Mesenchymal stem cell (in vitro differentiated cells and primary cell): ENCODE measurements at regions not wholly inside any gene's neighbourhood (a gene's known extent, or its start where the extent isn't known, plus 50 kb on each side); places are given as distances from the start of the nearest gene placed in this dataset.

Experiments
- DNase-seq: peaks from one replicate; pipeline ENCODE4 v3.0.0-alpha.2; 2013
- H2AFZ ChIP-seq: one replicate; pipeline ENCODE4 v1.6.1; 2013; ENCODE audit warnings: low read depth, mild to moderate bottlenecking, control low read depth, inconsistent platforms, low read length, moderate library complexity
- H2AK5ac ChIP-seq: 2 replicates; pipeline ENCODE4 v1.6.1; 2013; ENCODE audit warnings: low read length, moderate library complexity, mild to moderate bottlenecking, inconsistent platforms; ENCODE audit not compliant: severe bottlenecking
- H2BK120ac ChIP-seq: one replicate; pipeline ENCODE4 v1.6.1; 2013; ENCODE audit warnings: low read depth, mild to moderate bottlenecking, inconsistent platforms, low read length, moderate library complexity
- H2BK12ac ChIP-seq, 2 experiments: one replicate each; pipeline ENCODE4 v1.6.1; 2013; ENCODE audit warnings: inconsistent platforms in 2 of 2, low read length in 2 of 2, mild to moderate bottlenecking in 2 of 2, moderate library complexity in 2 of 2, control low read depth in 1 of 2
- H2BK15ac ChIP-seq: one replicate; pipeline ENCODE4 v1.6.1; 2013; ENCODE audit warnings: mild to moderate bottlenecking, low read depth, inconsistent platforms; ENCODE audit not compliant: poor library complexity, severe bottlenecking
- H2BK5ac ChIP-seq: 2 replicates; pipeline ENCODE4 v1.6.1; 2013; ENCODE audit warnings: low read depth, mild to moderate bottlenecking, low read length, control low read depth, inconsistent platforms; ENCODE audit not compliant: poor library complexity, severe bottlenecking
- H3K14ac ChIP-seq, 2 experiments: one replicate each; pipeline ENCODE4 v1.6.1; 2013; ENCODE audit warnings: inconsistent platforms in 2 of 2, low read length in 2 of 2, control low read depth in 1 of 2, mild to moderate bottlenecking in 1 of 2, moderate library complexity in 1 of 2
- H3K18ac ChIP-seq, 2 experiments: one replicate each; pipeline ENCODE4 v1.6.1; 2013; ENCODE audit warnings: inconsistent platforms in 2 of 2, low read length in 2 of 2, control low read depth in 1 of 2, low read depth in 1 of 2, mild to moderate bottlenecking in 1 of 2
- H3K23ac ChIP-seq, 2 experiments: one replicate each; pipeline ENCODE4 v1.6.1; 2013; ENCODE audit warnings: inconsistent platforms in 2 of 2, low read length in 2 of 2, mild to moderate bottlenecking in 2 of 2, moderate library complexity in 2 of 2, control low read depth in 1 of 2
- H3K27ac ChIP-seq: 2 replicates; pipeline ENCODE4 v1.5.1; 2013; ENCODE audit warnings: mild to moderate bottlenecking, moderate library complexity, low read length, control low read depth, inconsistent platforms; ENCODE audit not compliant: poor library complexity, severe bottlenecking
- H3K27me3 ChIP-seq, 2 experiments: 2 replicates each; pipeline versions ENCODE4 v1.6.1 to v1.7.0; 2013; ENCODE audit warnings: low read length in 2 of 2, mild to moderate bottlenecking in 2 of 2, moderate library complexity in 2 of 2, control low read depth in 1 of 2, inconsistent platforms in 1 of 2; ENCODE audit not compliant: control insufficient read depth in 1 of 2, insufficient read depth in 1 of 2
- H3K36me3 ChIP-seq, 2 experiments: 2 replicates each; pipeline versions ENCODE4 v1.6.1 to v1.7.0; 2013; ENCODE audit warnings: low read length in 2 of 2, control low read depth in 1 of 2, inconsistent platforms in 1 of 2, low read depth in 1 of 2, mild to moderate bottlenecking in 1 of 2; ENCODE audit not compliant: insufficient read depth in 2 of 2, control insufficient read depth in 1 of 2
- H3K4ac ChIP-seq, 2 experiments: one replicate each; pipeline ENCODE4 v1.6.1; 2013; ENCODE audit warnings: inconsistent platforms in 2 of 2, low read length in 2 of 2, mild to moderate bottlenecking in 2 of 2, moderate library complexity in 2 of 2, control low read depth in 1 of 2, low read depth in 1 of 2
- H3K4me1 ChIP-seq: 2 replicates; pipeline ENCODE4 v1.6.1; 2013; ENCODE audit warnings: low read depth, low read length, control low read depth; ENCODE audit not compliant: control insufficient read depth, insufficient read depth
- H3K4me2 ChIP-seq: 2 replicates; pipeline ENCODE4 v1.6.1; 2013; ENCODE audit warnings: low read length, mild to moderate bottlenecking, inconsistent platforms; ENCODE audit not compliant: poor library complexity, severe bottlenecking
- H3K4me3 ChIP-seq, 2 experiments: 2 replicates each; pipeline versions ENCODE4 v1.5.1 to v1.7.0; 2013; ENCODE audit warnings: low read length in 2 of 2, mild to moderate bottlenecking in 2 of 2, control low read depth in 1 of 2, low read depth in 1 of 2; ENCODE audit not compliant: insufficient read depth in 1 of 2
- H3K79me1 ChIP-seq: replicated peaks from 2 replicates; pipeline ENCODE4 v1.6.1; 2013; ENCODE audit warnings: mild to moderate bottlenecking, control low read depth, low read length, inconsistent platforms; ENCODE audit not compliant: poor library complexity, severe bottlenecking
- H3K9ac ChIP-seq: 2 replicates; pipeline ENCODE4 v1.7.0; 2013; ENCODE audit warnings: mild to moderate bottlenecking, low read length, moderate library complexity
- H3K9me3 ChIP-seq: 2 replicates; pipeline ENCODE4 v1.7.0; 2013; ENCODE audit warnings: mild to moderate bottlenecking, low read length; ENCODE audit not compliant: control insufficient read depth
- H4K8ac ChIP-seq: one replicate; pipeline ENCODE4 v1.6.1; 2013; ENCODE audit warnings: inconsistent platforms, mild to moderate bottlenecking, low read length, moderate library complexity
- H4K91ac ChIP-seq: one replicate; pipeline ENCODE4 v1.6.1; 2013; ENCODE audit warnings: mild to moderate bottlenecking, low read length, inconsistent platforms
- WGBS: methylation state at CpG from one replicate; pipeline ENCODE4 v1.1.7; 2013; ENCODE audit warnings: mixed read lengths; 5-methylcytosine and 5-hydroxymethylcytosine counted together

- H2AK5ac ChIP-seq = no peak overlapping the region
- H2BK12ac ChIP-seq = no peak overlapping the region
- no peaks in the 10 kb centered on the region for H3K36me3 ChIP-seq
- no peak overlapping the region for H3K27ac ChIP-seq
- WGBS = 100% methylated on average over 1 of the region's 1 CpG
- H2BK120ac ChIP-seq = no peak overlapping the region
- H3K14ac ChIP-seq = no peak overlapping the region
- H2AFZ ChIP-seq = no peak overlapping the region
- H3K4me3 ChIP-seq = no peak overlapping the region
- no peak overlapping the region for H4K8ac ChIP-seq
- H4K91ac ChIP-seq = no peak overlapping the region
- no peak for DNase-seq
- no peak overlapping the region for H3K23ac ChIP-seq
- H2BK5ac ChIP-seq = no peak overlapping the region
- H3K9me3 ChIP-seq = no peaks in the 10 kb centered on the region
- no peak overlapping the region for H3K4ac ChIP-seq
- no peaks in the 10 kb centered on the region for H3K79me1 ChIP-seq
- H3K18ac ChIP-seq = no peak overlapping the region
- no peak overlapping the region for H3K9ac ChIP-seq
- H3K27me3 ChIP-seq = no peaks in the 10 kb centered on the region
- no peak overlapping the region for H3K4me2 ChIP-seq
- no peaks in the 10 kb centered on the region for H3K4me1 ChIP-seq
- H2BK15ac ChIP-seq = no peak overlapping the region
These were observed 183.7 kb downstream of the DKK2 start for GRCh38 chr4:106852426-106852825.

GRCh38 chr4:106851726-106852125 lies 184.4 kb downstream of the DKK2 start:
- Histone ChIP-seq H3K4me1 (no peaks in the 10 kb centered on the region), H3K14ac (no peak overlapping the region), H3K9me3 (no peaks in the 10 kb centered on the region), H2AK5ac (no peak overlapping the region), H2BK5ac (no peak overlapping the region), H3K4me3 (no peak overlapping the region), H3K9ac (no peak overlapping the region), H3K4me2 (no peak overlapping the region), H3K27me3 (no peaks in the 10 kb centered on the region), H3K36me3 (no peaks in the 10 kb centered on the region), H3K23ac (no peak overlapping the region), H2BK15ac (no peak overlapping the region), H2BK120ac (no peak overlapping the region), H2BK12ac (no peak overlapping the region), H4K91ac (no peak overlapping the region), H2AFZ (no peak overlapping the region), H4K8ac (no peak overlapping the region), H3K27ac (no peak overlapping the region), H3K4ac (no peak overlapping the region), H3K18ac (no peak overlapping the region), H3K79me1 (no peaks in the 10 kb centered on the region)
- DNase-seq = no peak
- WGBS = 80% methylated on average over 1 of the region's 1 CpG

GRCh38 chr4:106850691-106851090 lies 185.4 kb downstream of the DKK2 start:
- no peak overlapping the region for H3K14ac ChIP-seq
- H2BK12ac ChIP-seq = no peak overlapping the region
- no peak overlapping the region for H3K4ac ChIP-seq
- H2BK5ac ChIP-seq = no peak overlapping the region
- DNase-seq = no peak
- no peak overlapping the region for H3K18ac ChIP-seq
- H3K36me3 ChIP-seq = no peaks in the 10 kb centered on the region
- no peak overlapping the region for H3K27ac ChIP-seq
- H3K9ac ChIP-seq = no peak overlapping the region
- no peak overlapping the region for H4K91ac ChIP-seq
- no peak overlapping the region for H2AFZ ChIP-seq
- H3K4me2 ChIP-seq = no peak overlapping the region
- no peak overlapping the region for H3K4me3 ChIP-seq
- no peak overlapping the region for H2BK15ac ChIP-seq
- no peak overlapping the region for H3K23ac ChIP-seq
- H2BK120ac ChIP-seq = no peak overlapping the region
- no peaks in the 10 kb centered on the region for H3K4me1 ChIP-seq
- no peak overlapping the region for H4K8ac ChIP-seq
- H3K9me3 ChIP-seq = no peaks in the 10 kb centered on the region
- H2AK5ac ChIP-seq = no peak overlapping the region
- WGBS = 84% methylated on average over 2 of the region's 2 CpGs
- H3K27me3 ChIP-seq = no peaks in the 10 kb centered on the region
- H3K79me1 ChIP-seq = no peaks in the 10 kb centered on the region

GRCh38 chr4:106835919-106836318 lies 200.2 kb downstream of the DKK2 start:
- DNase-seq = no peak
- Histone ChIP-seq H3K4ac (no peak overlapping the region), H3K18ac (no peak overlapping the region), H3K27ac (no peak overlapping the region), H2BK15ac (no peak overlapping the region), H2AFZ (no peak overlapping the region), H2AK5ac (no peak overlapping the region), H2BK5ac (no peak overlapping the region), H3K9me3 (peaks cover 11% of the 10 kb centered on the region), H3K4me3 (no peak overlapping the region), H2BK12ac (no peak overlapping the region), H3K36me3 (no peaks in the 10 kb centered on the region), H4K8ac (no peak overlapping the region), H3K9ac (no peak overlapping the region), H3K79me1 (no peaks in the 10 kb centered on the region), H3K14ac (no peak overlapping the region), H3K4me2 (no peak overlapping the region), H3K27me3 (no peaks in the 10 kb centered on the region), H2BK120ac (no peak overlapping the region), H3K4me1 (no peaks in the 10 kb centered on the region), H3K23ac (no peak overlapping the region), H4K91ac (no peak overlapping the region)
